Endodermal cell (in vitro differentiated cells): ENCODE measurements at regions not wholly inside any gene's neighbourhood (a gene's known extent, or its start where the extent isn't known, plus 50 kb on each side); places are given as distances from the start of the nearest gene placed in this dataset.

Source experiments
- DNase-seq: peaks from one replicate; pipeline ENCODE4 v3.0.0-alpha.2; 2017
- H3K27ac ChIP-seq: 2 replicates; pipeline ENCODE4 v1.5.1; 2013; ENCODE audit warnings: mild to moderate bottlenecking, low read depth, low read length, moderate library complexity
- H3K27me3 ChIP-seq: 2 replicates; pipeline ENCODE4 v1.6.1; 2013; ENCODE audit warnings: mild to moderate bottlenecking, low read length, moderate library complexity; ENCODE audit not compliant: insufficient read depth, control insufficient read depth, poor library complexity, severe bottlenecking
- H3K36me3 ChIP-seq: 2 replicates; pipeline ENCODE4 v1.7.0; 2013; ENCODE audit warnings: mild to moderate bottlenecking, low read length, moderate library complexity; ENCODE audit not compliant: control insufficient read depth, insufficient read depth
- H3K4me1 ChIP-seq: one replicate; pipeline ENCODE4 v1.7.0; 2013; ENCODE audit warnings: low read length; ENCODE audit not compliant: control insufficient read depth, insufficient read depth
- H3K4me3 ChIP-seq: 2 replicates; pipeline ENCODE4 v1.5.1; 2013; ENCODE audit warnings: mild to moderate bottlenecking, low read length, moderate library complexity
- H3K9ac ChIP-seq: 2 replicates; pipeline ENCODE4 v1.6.1; 2013; ENCODE audit warnings: mild to moderate bottlenecking, low read length, moderate library complexity; ENCODE audit not compliant: poor library complexity, severe bottlenecking; ENCODE audit errors: extremely low read depth
- H3K9me3 ChIP-seq: 2 replicates; pipeline ENCODE4 v1.6.1; 2013; ENCODE audit warnings: mild to moderate bottlenecking, low read length, moderate library complexity; ENCODE audit not compliant: control insufficient read depth
- H3K27ac Mint-ChIP-seq: 2 replicates; pipeline ENCODE4 v1.8.0; 2020; ENCODE audit warnings: mixed read lengths
- H3K27me3 Mint-ChIP-seq: 2 replicates; pipeline ENCODE4 v1.8.0; 2021; ENCODE audit warnings: mild to moderate bottlenecking, mixed read lengths; ENCODE audit not compliant: insufficient read depth
- H3K36me3 Mint-ChIP-seq: 2 replicates; pipeline ENCODE4 v1.8.0; 2020; ENCODE audit warnings: low read depth, mixed read lengths
- H3K4me1 Mint-ChIP-seq: 2 replicates; pipeline ENCODE4 v1.8.0; 2020; ENCODE audit warnings: mixed read lengths
- H3K4me3 Mint-ChIP-seq: 2 replicates; pipeline ENCODE4 v1.8.0; 2020; ENCODE audit warnings: mild to moderate bottlenecking, moderate library complexity, mixed read lengths
- H3K9me3 Mint-ChIP-seq: 2 replicates; pipeline ENCODE4 v1.8.0; 2020; ENCODE audit warnings: mild to moderate bottlenecking, mixed read lengths
- WGBS, 2 experiments: methylation state at CpG; one replicate each; pipeline versions ENCODE4 v1.1.5 to v1.1.7; 2013; ENCODE audit warnings: missing lambda C conversion rate in 2 of 2, mixed read lengths in 1 of 2; ENCODE audit not compliant: insufficient coverage in 1 of 2, insufficient read length in 1 of 2; 5-methylcytosine and 5-hydroxymethylcytosine counted together
- TF ChIP-seq, protein P1 (sequence below): fragments of 200-600 bp; sonication (generic); conservative IDR thresholded peaks from 2 replicates; pipeline ENCODE4 v1.5.0; 2021; ENCODE audit warnings: antibody characterized with exemption, mild to moderate bottlenecking

DNA sequence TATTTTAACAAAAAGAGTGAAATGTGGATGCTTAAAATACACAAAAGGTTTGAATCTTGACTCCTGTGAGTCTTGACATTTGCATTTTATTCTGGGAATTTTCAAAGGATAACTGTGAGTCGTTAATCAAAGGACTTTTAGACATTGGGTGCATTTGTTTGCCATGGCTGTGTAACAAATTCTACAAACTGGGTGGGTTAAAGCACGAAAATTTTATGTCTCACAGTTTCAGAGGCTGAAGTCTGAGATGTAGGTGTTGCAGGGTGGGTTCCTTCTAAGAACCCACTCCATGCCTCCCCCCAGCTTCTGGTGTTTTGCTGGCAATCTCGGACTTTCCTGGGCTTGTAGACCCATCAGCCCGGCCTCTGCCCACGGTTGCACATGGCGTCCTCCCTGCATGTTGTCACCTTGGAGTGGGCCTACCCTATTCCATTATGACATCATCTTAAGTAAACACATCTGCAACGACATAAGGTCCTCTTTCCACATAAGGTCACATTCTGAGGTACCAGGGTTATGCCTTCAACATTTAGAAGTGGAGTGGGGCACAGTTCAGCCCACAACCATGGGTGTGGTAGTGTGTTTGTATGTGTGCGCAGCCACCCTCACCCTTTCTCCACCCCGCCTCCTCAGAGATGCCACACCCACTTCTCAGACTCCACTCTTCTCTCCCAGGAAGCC, 113.1 kb downstream of the FOXA2 start:
- Mint-ChIP-seq H3K9me3 (no peaks in the 10 kb centered on the region), H3K27me3 (peaks cover 9% of the 10 kb centered on the region), H3K4me1 (peaks cover 5% of the 10 kb centered on the region), H3K36me3 (no peaks in the 10 kb centered on the region), H3K27ac (no peak overlapping the region), H3K4me3 (no peak overlapping the region)
- H3K36me3 ChIP-seq, result no peaks in the 10 kb centered on the region
- no peak for DNase-seq
- no peak overlapping the region for H3K4me3 ChIP-seq
- H3K4me1 ChIP-seq, result no peaks in the 10 kb centered on the region
- no peak overlapping the region for H3K27ac ChIP-seq
- no peaks in the 10 kb centered on the region for H3K9me3 ChIP-seq
- no peaks in the 10 kb centered on the region for H3K27me3 ChIP-seq
- TF ChIP-seq, protein P1, sequence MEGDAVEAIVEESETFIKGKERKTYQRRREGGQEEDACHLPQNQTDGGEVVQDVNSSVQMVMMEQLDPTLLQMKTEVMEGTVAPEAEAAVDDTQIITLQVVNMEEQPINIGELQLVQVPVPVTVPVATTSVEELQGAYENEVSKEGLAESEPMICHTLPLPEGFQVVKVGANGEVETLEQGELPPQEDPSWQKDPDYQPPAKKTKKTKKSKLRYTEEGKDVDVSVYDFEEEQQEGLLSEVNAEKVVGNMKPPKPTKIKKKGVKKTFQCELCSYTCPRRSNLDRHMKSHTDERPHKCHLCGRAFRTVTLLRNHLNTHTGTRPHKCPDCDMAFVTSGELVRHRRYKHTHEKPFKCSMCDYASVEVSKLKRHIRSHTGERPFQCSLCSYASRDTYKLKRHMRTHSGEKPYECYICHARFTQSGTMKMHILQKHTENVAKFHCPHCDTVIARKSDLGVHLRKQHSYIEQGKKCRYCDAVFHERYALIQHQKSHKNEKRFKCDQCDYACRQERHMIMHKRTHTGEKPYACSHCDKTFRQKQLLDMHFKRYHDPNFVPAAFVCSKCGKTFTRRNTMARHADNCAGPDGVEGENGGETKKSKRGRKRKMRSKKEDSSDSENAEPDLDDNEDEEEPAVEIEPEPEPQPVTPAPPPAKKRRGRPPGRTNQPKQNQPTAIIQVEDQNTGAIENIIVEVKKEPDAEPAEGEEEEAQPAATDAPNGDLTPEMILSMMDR, result no peak
- H3K9ac ChIP-seq, result no peak overlapping the region
- WGBS, 2 experiments, result 90% methylated on average over 5 to 8 of the region's 9 CpGs

DNA sequence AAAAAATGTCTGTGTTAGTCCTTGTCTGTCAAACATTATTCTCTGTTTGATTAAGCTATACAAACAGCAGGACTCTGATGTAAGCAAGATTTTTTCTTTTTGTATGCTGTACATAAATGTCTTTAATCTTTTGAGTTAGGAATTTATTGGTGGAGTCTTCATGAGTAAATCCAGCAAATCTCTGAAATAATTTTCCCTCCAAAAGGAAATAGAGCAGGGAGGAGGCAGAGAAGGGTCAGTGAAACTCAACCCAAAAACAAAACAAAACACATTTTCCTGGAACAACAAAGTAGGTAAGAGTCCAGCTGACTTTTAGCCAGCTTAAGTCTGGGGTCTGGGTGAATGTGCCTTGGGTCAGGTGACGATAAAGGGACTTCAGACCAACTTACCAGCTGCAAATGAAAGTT, 113.7 kb downstream of the FOXA2 start:
- DNase-seq, result no peak
- Mint-ChIP-seq H3K9me3 (no peaks in the 10 kb centered on the region), H3K27ac (no peak overlapping the region), H3K27me3 (peaks cover 7% of the 10 kb centered on the region), H3K4me3 (no peak overlapping the region), H3K36me3 (no peaks in the 10 kb centered on the region), H3K4me1 (peaks cover 5% of the 10 kb centered on the region)
- H3K27me3 ChIP-seq, result no peaks in the 10 kb centered on the region
- TF ChIP-seq, protein P1, result no peak
- WGBS, 2 experiments, result 88 to 100% methylated on average over 1 of the region's 1 CpG
- no peaks in the 10 kb centered on the region for H3K4me1 ChIP-seq
- no peak overlapping the region for H3K4me3 ChIP-seq
- no peak overlapping the region for H3K27ac ChIP-seq
- no peak overlapping the region for H3K9ac ChIP-seq
- H3K36me3 ChIP-seq, result no peaks in the 10 kb centered on the region
- H3K9me3 ChIP-seq, result no peaks in the 10 kb centered on the region

DNA sequence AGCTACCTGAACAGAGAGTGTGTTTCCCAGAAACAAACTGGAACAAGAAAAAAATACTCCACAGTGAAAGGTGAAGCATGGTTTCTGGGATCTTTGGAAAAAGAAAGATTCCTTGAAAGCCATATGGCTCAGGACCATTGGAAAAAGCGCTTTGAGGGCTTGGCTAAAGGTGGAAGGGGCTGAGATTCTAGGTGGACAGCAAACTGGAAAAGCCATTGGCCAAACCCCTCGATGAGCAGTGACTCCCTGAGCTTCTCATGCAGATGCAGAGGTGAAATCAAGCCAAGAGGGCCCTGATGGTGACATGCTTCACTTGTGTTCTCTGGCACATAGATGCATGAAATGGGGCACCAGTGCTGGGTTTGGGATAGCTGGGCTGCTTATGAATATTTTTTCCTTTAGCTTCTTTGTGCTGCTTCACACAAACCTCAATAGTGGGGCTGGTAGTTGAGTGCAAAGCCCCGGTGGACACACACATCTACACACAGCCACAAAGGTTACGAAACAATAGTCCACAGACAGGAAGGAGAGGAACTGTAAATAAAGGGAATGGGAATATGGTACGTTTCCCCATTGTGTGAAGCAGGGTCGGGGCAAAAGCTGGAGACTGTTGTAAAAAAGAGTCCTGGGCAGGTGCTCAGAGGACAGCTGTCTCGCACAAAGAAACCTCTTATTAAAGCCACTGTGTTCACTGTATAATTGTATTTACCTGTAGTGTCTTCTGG, 117.8 kb downstream of the FOXA2 start:
- H3K27me3 ChIP-seq, result no peaks in the 10 kb centered on the region

More for the DNA sequence above, 117.8 kb downstream of the FOXA2 start:
- WGBS, 2 experiments, result 53 to 85% methylated on average over 3 to 6 of the region's 7 CpGs
- Histone ChIP-seq H3K4me1 (peaks cover 4% of the 10 kb centered on the region), H3K9me3 (no peaks in the 10 kb centered on the region), H3K9ac (no peak overlapping the region), H3K36me3 (no peaks in the 10 kb centered on the region), H3K27ac (no peak overlapping the region), H3K4me3 (no peak overlapping the region)
- Mint-ChIP-seq H3K36me3 (no peaks in the 10 kb centered on the region), H3K4me3 (no peak overlapping the region), H3K27me3 (peaks cover 18% of the 10 kb centered on the region), H3K27ac (no peak overlapping the region), H3K9me3 (no peaks in the 10 kb centered on the region), H3K4me1 (peaks cover 8% of the 10 kb centered on the region)
- DNase-seq, result no peak
- TF ChIP-seq, protein P1, result no peak
